ENCODE measurements at regions not wholly inside any gene's neighbourhood (a gene's known extent, or its start where the extent isn't known, plus 50 kb on each side); places are given as distances from the start of the nearest gene placed in this dataset.

DNA sequence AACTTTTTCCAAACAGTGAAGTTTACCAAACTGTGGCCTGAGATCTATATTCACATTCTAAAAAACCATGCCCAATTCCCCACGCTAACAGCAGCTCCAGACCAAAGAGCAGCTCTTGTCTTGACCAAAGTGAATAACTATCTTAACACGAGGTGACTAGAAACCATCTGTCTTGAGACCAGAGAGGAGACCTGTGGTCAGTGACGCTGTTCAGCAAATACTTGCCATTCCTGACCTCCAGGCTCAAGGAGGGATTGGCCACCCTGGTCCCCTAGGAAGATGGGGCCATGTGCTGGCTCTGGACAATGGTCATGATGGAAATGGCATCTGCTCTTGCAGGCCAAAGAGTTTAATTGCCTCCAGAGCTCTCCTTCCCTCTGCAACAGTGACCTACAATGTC, 104.4 kb upstream of the CD93 start:
- ChIA-PET POLR2A (no interaction called here), CTCF (interaction anchor here (1.0 to 2.1 kb wide), 2 partner anchors 25 to 45 kb away, joined by 3 to 8 read pairs; no protein-coding TSS in a partner anchor)
- Histone ChIP-seq H3K4me3 (ENCODE audit: low read depth, low read length) (no peak overlapping the region), H3K9me3 (ENCODE audit: control insufficient read depth, insufficient read depth, low read depth, low read length) (no peaks in the 10 kb centered on the region), H3K27ac (ENCODE audit: extremely low read depth, low read depth, low read length) (no peak overlapping the region), H3K4me1 (ENCODE audit: control insufficient read depth, insufficient read depth, low read length) (no peaks in the 10 kb centered on the region), H3K36me3 (ENCODE audit: control insufficient read depth in 2 of 2, insufficient read depth in 1 of 2, low read length in 2 of 2) (no peaks in the 10 kb centered on the region)
- TF ChIP-seq, protein P1, sequence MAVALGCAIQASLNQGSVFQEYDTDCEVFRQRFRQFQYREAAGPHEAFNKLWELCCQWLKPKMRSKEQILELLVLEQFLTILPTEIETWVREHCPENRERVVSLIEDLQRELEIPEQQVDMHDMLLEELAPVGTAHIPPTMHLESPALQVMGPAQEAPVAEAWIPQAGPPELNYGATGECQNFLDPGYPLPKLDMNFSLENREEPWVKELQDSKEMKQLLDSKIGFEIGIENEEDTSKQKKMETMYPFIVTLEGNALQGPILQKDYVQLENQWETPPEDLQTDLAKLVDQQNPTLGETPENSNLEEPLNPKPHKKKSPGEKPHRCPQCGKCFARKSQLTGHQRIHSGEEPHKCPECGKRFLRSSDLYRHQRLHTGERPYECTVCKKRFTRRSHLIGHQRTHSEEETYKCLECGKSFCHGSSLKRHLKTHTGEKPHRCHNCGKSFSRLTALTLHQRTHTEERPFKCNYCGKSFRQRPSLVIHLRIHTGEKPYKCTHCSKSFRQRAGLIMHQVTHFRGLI (tag by site-specific recombination; IDR thresholded peaks at IDR 0.05), result no peak
- TF ChIP-seq REPIN1 (tag by site-specific recombination; IDR thresholded peaks at IDR 0.05; ENCODE audit: low read depth) (no peak), GLI2 (tag by site-specific recombination; IDR thresholded peaks at IDR 0.05; ENCODE audit: borderline replicate concordance, low read depth) (no peak), ZNF501 (tag by site-specific recombination; IDR thresholded peaks at IDR 0.05) (no peak), ZNF670 (tag by site-specific recombination; IDR thresholded peaks at IDR 0.05; ENCODE audit: low read depth) (no peak), ZNF302 (tag by site-specific recombination; IDR thresholded peaks at IDR 0.05; ENCODE audit: low read depth) (no peak), ZSCAN23 (tag by site-specific recombination; IDR thresholded peaks at IDR 0.05) (no peak), ZBTB17 (tag by site-specific recombination; IDR thresholded peaks at IDR 0.05) (no peak)
- TF ChIP-seq, protein P2, sequence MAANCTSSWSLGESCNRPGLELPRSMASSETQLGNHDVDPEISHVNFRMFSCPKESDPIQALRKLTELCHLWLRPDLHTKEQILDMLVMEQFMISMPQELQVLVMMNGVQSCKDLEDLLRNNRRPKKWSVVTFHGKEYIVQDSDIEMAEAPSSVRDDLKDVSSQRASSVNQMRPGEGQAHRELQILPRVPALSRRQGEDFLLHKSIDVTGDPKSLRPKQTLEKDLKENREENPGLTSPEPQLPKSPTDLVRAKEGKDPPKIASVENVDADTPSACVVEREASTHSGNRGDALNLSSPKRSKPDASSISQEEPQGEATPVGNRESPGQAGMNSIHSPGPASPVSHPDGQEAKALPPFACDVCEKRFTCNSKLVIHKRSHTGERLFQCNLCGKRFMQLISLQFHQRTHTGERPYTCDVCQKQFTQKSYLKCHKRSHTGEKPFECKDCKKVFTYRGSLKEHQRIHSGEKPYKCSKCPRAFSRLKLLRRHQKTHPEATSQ (tag by site-specific recombination; IDR thresholded peaks at IDR 0.05), result no peak
- TF ChIP-seq, protein P3, sequence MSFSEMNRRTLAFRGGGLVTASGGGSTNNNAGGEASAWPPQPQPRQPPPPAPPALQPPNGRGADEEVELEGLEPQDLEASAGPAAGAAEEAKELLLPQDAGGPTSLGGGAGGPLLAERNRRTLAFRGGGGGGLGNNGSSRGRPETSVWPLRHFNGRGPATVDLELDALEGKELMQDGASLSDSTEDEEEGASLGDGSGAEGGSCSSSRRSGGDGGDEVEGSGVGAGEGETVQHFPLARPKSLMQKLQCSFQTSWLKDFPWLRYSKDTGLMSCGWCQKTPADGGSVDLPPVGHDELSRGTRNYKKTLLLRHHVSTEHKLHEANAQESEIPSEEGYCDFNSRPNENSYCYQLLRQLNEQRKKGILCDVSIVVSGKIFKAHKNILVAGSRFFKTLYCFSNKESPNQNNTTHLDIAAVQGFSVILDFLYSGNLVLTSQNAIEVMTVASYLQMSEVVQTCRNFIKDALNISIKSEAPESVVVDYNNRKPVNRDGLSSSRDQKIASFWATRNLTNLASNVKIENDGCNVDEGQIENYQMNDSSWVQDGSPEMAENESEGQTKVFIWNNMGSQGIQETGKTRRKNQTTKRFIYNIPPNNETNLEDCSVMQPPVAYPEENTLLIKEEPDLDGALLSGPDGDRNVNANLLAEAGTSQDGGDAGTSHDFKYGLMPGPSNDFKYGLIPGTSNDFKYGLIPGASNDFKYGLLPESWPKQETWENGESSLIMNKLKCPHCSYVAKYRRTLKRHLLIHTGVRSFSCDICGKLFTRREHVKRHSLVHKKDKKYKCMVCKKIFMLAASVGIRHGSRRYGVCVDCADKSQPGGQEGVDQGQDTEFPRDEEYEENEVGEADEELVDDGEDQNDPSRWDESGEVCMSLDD (tag by site-specific recombination; IDR thresholded peaks at IDR 0.05), result no peak
- TF ChIP-seq, protein P4, sequence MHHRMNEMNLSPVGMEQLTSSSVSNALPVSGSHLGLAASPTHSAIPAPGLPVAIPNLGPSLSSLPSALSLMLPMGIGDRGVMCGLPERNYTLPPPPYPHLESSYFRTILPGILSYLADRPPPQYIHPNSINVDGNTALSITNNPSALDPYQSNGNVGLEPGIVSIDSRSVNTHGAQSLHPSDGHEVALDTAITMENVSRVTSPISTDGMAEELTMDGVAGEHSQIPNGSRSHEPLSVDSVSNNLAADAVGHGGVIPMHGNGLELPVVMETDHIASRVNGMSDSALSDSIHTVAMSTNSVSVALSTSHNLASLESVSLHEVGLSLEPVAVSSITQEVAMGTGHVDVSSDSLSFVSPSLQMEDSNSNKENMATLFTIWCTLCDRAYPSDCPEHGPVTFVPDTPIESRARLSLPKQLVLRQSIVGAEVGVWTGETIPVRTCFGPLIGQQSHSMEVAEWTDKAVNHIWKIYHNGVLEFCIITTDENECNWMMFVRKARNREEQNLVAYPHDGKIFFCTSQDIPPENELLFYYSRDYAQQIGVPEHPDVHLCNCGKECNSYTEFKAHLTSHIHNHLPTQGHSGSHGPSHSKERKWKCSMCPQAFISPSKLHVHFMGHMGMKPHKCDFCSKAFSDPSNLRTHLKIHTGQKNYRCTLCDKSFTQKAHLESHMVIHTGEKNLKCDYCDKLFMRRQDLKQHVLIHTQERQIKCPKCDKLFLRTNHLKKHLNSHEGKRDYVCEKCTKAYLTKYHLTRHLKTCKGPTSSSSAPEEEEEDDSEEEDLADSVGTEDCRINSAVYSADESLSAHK (tag by site-specific recombination; IDR thresholded peaks at IDR 0.05), result no peak

DNA sequence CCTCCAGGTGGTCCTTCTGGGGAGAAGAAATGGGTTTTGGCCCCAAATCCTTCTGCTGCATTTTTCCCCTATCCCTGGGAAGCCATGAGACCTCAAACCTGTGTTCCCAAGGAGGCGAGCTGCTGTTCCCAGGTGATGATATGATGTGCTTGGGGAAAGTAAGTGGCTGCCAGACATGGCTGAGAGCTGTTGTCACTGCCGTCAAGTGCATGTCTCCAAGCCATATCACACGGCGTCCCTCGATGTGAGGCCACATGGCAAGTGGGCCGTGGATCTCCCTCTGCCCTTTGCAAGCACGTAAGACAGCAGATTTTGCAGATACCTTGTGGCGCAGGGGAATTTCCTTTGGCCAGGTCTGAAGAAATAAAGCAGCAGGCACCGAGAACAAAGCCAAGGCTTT, 103.7 kb upstream of the CD93 start:
- H3K27ac ChIP-seq (ENCODE audit: extremely low read depth, low read depth, low read length), result no peak overlapping the region
- POLR2A ChIA-PET, result no interaction called here
- no peaks in the 10 kb centered on the region for H3K4me1 ChIP-seq (ENCODE audit: control insufficient read depth, insufficient read depth, low read length)
- no peaks in the 10 kb centered on the region for H3K36me3 ChIP-seq (ENCODE audit: control insufficient read depth in 2 of 2, insufficient read depth in 1 of 2, low read length in 2 of 2)
- H3K9me3 ChIP-seq (ENCODE audit: control insufficient read depth, insufficient read depth, low read depth, low read length), result no peaks in the 10 kb centered on the region
- TF ChIP-seq, protein P5, sequence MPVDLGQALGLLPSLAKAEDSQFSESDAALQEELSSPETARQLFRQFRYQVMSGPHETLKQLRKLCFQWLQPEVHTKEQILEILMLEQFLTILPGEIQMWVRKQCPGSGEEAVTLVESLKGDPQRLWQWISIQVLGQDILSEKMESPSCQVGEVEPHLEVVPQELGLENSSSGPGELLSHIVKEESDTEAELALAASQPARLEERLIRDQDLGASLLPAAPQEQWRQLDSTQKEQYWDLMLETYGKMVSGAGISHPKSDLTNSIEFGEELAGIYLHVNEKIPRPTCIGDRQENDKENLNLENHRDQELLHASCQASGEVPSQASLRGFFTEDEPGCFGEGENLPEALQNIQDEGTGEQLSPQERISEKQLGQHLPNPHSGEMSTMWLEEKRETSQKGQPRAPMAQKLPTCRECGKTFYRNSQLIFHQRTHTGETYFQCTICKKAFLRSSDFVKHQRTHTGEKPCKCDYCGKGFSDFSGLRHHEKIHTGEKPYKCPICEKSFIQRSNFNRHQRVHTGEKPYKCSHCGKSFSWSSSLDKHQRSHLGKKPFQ (tag by site-specific recombination; IDR thresholded peaks at IDR 0.05), result no peak
- TF ChIP-seq ZNF292 (tag by site-specific recombination; IDR thresholded peaks at IDR 0.05; ENCODE audit: borderline replicate concordance, low read depth) (no peak), ZSCAN30 (tag by site-specific recombination; IDR thresholded peaks at IDR 0.05) (no peak), ZNF366 (tag by site-specific recombination; conservative IDR thresholded peaks at IDR 0.05) (no peak)
- CTCF ChIA-PET, result interaction anchor here (0.5 to 2.1 kb wide), 2 partner anchors 46 to 334 kb away, joined by 3 to 8 read pairs; no protein-coding TSS in a partner anchor
- H3K4me3 ChIP-seq (ENCODE audit: low read depth, low read length), result no peak overlapping the region
